ENCODE measurements at regions not wholly inside any gene's neighbourhood (a gene's known extent, or its start where the extent isn't known, plus 50 kb on each side); places are given as distances from the start of the nearest gene placed in this dataset.
"Not testable (repeated sequence)": the region's sequence is repeated elsewhere in the genome, so short reads cannot be mapped to it uniquely, and the experiment has no call there.

DNA sequence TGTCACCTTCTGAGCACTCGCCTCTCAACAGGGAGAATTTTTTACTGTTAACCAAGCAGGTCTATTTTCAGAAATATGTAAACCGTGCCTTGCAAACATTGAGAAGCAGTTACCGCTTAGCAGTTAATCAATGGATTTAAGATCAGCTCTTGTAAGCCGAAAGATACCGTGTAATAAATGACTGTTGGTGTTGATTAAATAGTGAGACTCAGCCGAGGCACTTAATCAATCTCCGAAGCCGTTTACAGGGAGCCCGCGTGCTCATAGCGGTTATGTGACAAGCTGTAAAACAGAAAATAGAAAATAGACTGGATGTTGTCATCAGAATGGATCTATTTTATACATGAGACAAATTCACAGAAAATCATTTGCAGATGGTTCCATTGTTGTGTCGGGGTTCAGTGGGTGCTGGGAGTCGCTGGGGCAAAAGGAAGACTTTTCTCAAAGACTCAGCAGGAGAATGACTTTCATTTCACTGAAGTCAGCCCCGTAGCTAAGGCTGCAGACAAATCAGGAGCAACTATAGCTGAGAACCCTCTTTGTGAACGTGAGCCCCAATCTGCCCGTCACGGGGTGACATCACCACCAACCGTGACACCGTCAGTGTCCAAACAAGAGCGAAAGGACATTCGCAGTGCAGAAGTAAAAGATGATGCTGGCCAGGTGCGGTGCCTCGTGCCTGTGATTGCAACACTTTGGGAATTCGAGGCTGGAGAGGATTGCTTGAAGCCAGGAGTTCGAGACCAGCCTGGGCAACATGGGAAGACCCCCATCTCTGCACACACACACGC is 275.3 kb downstream of the CRLF2 start:
- no peaks in the 10 kb centered on the region for H3K9me3 ChIP-seq (ENCODE audit: low read depth, low read length)
- H3K4me1 ChIP-seq (ENCODE audit: insufficient read depth, low read length) = no peaks in the 10 kb centered on the region
- no peaks in the 10 kb centered on the region for H3K27me3 ChIP-seq (ENCODE audit: insufficient read depth, low read length)

GRCh38 chrX:933611-934010 is 278.8 kb downstream of the CRLF2 start:
- Histone ChIP-seq H3K4me1 (ENCODE audit: insufficient read depth, low read length) (no peaks in the 10 kb centered on the region), H3K4me3 (ENCODE audit: low read length) (no peak overlapping the region), H3K9me3 (ENCODE audit: low read depth, low read length) (no peaks in the 10 kb centered on the region), H3K27me3 (ENCODE audit: insufficient read depth, low read length) (no peaks in the 10 kb centered on the region)

More for the DNA sequence above, 275.3 kb downstream of the CRLF2 start:
- no peak overlapping the region for H3K4me3 ChIP-seq (ENCODE audit: low read length)

DNA sequence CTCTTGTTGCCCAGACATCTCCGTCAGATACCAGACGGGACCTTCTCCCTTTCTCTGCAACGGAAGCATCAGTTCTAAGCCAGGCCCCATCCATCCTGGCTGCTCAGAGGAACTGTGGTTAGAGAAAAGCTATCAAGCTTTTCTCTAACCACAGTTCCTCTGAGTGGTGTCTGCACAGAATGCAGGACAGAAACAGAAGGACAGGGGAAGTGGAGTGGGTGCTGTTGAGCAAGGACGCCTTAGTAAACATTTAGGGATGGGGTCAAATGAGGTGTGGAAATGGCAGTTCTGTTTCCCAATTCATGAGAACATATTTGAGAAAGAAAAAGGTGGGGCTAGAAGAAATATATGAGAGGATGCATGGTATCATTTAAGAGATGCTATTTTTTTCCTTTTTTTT is 283.8 kb downstream of the CRLF2 start:
- H3K4me3 ChIP-seq (ENCODE audit: low read length) = no peak overlapping the region
- no peaks in the 10 kb centered on the region for H3K9me3 ChIP-seq (ENCODE audit: low read depth, low read length)
- no peaks in the 10 kb centered on the region for H3K4me1 ChIP-seq (ENCODE audit: insufficient read depth, low read length)

DNA sequence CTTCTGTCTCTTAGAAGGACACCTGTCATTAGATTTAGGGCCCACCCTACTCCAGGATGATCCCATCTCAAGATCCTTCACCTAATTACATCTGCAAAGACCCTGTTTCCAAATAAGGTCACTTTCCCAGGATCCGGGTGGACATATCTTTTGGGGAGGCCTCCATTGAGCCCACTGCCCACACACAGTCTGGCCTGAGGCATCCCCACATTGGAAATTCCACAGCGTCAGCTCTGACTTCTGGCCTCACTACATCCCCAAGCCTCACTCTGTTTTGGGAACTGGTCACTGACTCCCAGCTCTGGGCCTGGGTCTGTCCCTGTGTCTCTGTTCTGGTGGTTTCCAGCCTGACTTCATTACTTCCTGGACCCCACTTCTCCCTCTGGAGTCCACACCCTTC is 285.5 kb downstream of the CRLF2 start:
- Histone ChIP-seq H3K4me1 (ENCODE audit: insufficient read depth, low read length) (no peaks in the 10 kb centered on the region), H3K27me3 (ENCODE audit: insufficient read depth, low read length) (no peaks in the 10 kb centered on the region), H3K4me3 (ENCODE audit: low read length) (no peak overlapping the region), H3K9me3 (ENCODE audit: low read depth, low read length) (no peaks in the 10 kb centered on the region)

More for the DNA sequence above, 283.8 kb downstream of the CRLF2 start:
- H3K27me3 ChIP-seq (ENCODE audit: insufficient read depth, low read length) = no peaks in the 10 kb centered on the region

- H3K4me1 ChIP-seq (ENCODE audit: insufficient read depth, low read length) = no peaks in the 10 kb centered on the region
- H3K9me3 ChIP-seq (ENCODE audit: low read depth, low read length) = no peaks in the 10 kb centered on the region
- no peak overlapping the region for H3K4me3 ChIP-seq (ENCODE audit: low read length)
- H3K27me3 ChIP-seq (ENCODE audit: insufficient read depth, low read length) = no peaks in the 10 kb centered on the region
Measured at GRCh38 chrX:926070-926469, 286.4 kb downstream of the CRLF2 start.

DNA sequence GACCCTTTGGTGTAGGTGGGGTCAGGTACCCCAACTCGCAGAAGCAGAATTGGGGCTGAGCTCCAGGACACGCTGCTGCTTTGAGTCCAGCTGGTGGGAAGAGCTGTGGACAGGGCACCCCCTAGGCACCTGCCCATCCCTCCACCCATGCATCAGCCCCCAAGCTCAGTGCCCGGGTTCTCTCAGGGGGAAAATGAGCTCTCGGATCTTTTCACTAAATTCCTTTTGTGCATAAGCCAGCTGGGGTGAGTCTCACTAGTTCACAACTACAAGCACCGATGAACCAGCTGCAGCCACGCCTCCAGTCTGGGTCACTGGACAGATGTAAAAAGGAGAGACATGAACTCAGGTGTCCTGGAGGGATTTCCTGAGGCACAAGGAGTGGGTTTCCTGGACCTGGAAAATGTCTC is 286.8 kb downstream of the CRLF2 start:
- Histone ChIP-seq H3K27me3 (ENCODE audit: insufficient read depth, low read length) (no peaks in the 10 kb centered on the region), H3K4me3 (ENCODE audit: low read length) (no peak overlapping the region), H3K9me3 (ENCODE audit: low read depth, low read length) (no peaks in the 10 kb centered on the region), H3K4me1 (ENCODE audit: insufficient read depth, low read length) (no peaks in the 10 kb centered on the region)

DNA sequence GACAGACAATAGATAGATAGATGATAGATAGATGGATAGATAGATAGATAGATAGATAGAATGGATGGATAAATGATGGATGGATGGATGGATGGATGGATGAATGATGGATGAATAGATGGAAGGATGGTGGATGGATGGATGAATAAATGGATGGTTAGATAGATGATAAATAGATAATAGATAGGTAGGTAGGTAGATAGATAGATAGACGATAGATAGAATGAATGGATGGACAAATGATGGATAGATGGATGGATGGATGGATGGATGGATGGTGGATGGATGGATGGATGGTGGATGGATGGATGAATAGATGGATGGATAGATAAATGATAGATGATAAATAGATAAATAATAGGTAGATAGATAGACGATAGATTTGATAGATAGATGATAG is 287.4 kb downstream of the CRLF2 start:
- H3K27me3 ChIP-seq (ENCODE audit: insufficient read depth, low read length) = no peaks in the 10 kb centered on the region
- H3K9me3 ChIP-seq (ENCODE audit: low read depth, low read length) = no peaks in the 10 kb centered on the region
- H3K4me3 ChIP-seq (ENCODE audit: low read length) = no peak overlapping the region
- no peaks in the 10 kb centered on the region for H3K4me1 ChIP-seq (ENCODE audit: insufficient read depth, low read length)

GRCh38 chrX:924017-924416 is 288.4 kb downstream of the CRLF2 start:
- H3K9me3 ChIP-seq (ENCODE audit: low read depth, low read length) = no peaks in the 10 kb centered on the region
- no peak overlapping the region for H3K4me3 ChIP-seq (ENCODE audit: low read length)
- H3K27me3 ChIP-seq (ENCODE audit: insufficient read depth, low read length) = no peaks in the 10 kb centered on the region
- H3K4me1 ChIP-seq (ENCODE audit: insufficient read depth, low read length) = no peaks in the 10 kb centered on the region

DNA sequence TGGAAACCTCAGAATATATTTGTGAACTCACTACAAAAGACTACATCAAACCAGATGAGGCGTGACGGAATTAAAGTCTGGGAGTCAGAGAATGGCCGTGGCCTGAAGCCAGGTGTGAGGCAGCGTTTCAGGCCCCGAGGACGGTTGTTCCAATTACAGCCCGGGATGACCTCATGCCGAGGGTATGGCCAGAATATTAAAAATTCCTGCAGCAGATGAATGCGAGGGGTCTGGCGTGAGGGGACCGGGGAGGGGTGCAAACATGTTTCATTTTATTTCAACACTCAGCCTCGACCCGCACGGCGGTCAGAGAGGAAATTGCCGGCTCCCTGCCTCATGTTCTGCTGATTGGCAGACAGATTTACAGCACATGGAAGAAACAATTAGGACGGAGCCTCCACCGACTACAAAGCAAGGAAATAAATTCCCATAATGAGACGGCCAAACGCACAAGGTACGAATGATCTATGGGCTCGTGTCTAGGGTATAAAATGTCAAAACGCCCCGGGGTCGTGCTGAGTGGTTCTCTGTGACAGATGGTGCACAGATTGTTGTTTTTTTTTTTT is 289.7 kb downstream of the SHOX start:
- Histone ChIP-seq H3K9me3 (ENCODE audit: low read depth, low read length) (no peaks in the 10 kb centered on the region), H3K27me3 (ENCODE audit: insufficient read depth, low read length) (no peaks in the 10 kb centered on the region), H3K4me3 (ENCODE audit: low read length) (no peak overlapping the region), H3K4me1 (ENCODE audit: insufficient read depth, low read length) (no peaks in the 10 kb centered on the region)

- no peaks in the 10 kb centered on the region for H3K27me3 ChIP-seq (ENCODE audit: insufficient read depth, low read length)
- no peaks in the 10 kb centered on the region for H3K9me3 ChIP-seq (ENCODE audit: low read depth, low read length)
- H3K4me3 ChIP-seq (ENCODE audit: low read length) = no peak overlapping the region
- H3K4me1 ChIP-seq (ENCODE audit: insufficient read depth, low read length) = no peaks in the 10 kb centered on the region
Measured at GRCh38 chrX:916230-916599, 285.6 kb downstream of the SHOX start.

DNA sequence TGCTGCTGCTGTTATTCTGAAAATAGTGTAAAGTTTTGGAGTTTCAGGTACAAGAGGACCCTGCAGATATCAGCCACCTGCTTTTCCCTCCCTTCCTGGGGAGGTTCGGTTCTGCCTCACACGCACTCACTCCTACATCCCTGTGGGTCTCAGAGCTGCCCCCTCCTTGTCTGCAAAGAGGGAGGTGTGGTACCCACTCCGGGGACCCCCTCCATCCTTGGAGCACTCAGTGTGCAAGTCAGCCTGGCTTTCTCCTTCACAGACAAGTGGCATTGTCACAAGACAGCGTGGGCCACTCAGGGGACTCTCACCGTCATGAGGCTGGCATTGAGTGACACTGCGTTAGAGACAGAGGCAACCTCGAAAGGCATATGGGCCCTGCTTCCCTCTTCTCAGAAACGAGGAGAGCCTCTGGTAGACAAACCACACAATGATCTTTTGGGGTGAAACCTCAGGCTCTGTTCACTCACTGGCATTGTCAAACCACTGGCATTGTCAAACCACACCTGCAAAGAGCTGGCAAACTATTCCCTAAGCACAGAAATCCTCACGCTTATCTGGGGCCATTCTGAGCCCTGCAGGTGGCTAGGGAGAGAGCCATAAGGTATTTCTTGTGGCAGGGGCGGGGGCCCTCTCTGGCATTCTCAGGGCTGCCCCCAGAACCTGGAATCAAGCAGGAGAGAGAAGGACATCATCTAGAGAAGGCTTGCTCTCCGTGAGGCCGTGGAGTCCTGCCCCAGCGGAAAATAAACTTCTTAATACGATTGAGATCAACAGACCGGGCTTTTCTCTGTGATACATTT is 285.0 kb downstream of the SHOX start:
- no peaks in the 10 kb centered on the region for H3K4me1 ChIP-seq (ENCODE audit: insufficient read depth, low read length)
- H3K27me3 ChIP-seq (ENCODE audit: insufficient read depth, low read length) = no peaks in the 10 kb centered on the region
- no peaks in the 10 kb centered on the region for H3K9me3 ChIP-seq (ENCODE audit: low read depth, low read length)
- H3K4me3 ChIP-seq (ENCODE audit: low read length) = no peak overlapping the region

DNA sequence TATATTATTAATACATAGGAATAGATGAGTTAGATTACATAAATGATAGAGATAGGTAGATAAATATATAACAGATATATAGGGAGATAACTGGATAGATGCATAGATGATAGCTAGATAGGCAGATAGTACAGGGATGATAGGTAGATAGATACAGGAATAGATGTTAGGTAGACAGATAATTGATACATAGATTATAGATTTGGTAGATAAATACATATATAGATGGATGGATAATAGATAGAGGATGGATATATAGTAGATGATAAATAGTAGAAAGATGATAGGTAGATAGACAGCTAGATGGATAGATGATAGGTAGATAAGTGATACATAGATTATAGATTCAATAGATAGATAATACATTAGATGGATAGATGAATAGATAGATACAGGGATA is 283.6 kb downstream of the SHOX start:
- H3K9me3 ChIP-seq (ENCODE audit: low read depth, low read length) = no peaks in the 10 kb centered on the region
- no peaks in the 10 kb centered on the region for H3K27me3 ChIP-seq (ENCODE audit: insufficient read depth, low read length)
- H3K4me1 ChIP-seq (ENCODE audit: insufficient read depth, low read length) = no peaks in the 10 kb centered on the region
- H3K4me3 ChIP-seq (ENCODE audit: low read length) = no peak overlapping the region

GRCh38 chrX:912677-913076 is 282.1 kb downstream of the SHOX start:
- H3K27me3 ChIP-seq (ENCODE audit: insufficient read depth, low read length) = no peaks in the 10 kb centered on the region
- no peaks in the 10 kb centered on the region for H3K9me3 ChIP-seq (ENCODE audit: low read depth, low read length)
- no peaks in the 10 kb centered on the region for H3K4me1 ChIP-seq (ENCODE audit: insufficient read depth, low read length)
- H3K4me3 ChIP-seq (ENCODE audit: low read length) = no peak overlapping the region

GRCh38 chrX:909068-909467 is 278.5 kb downstream of the SHOX start:
- not testable (repeated sequence) for H3K27me3 ChIP-seq (ENCODE audit: insufficient read depth, low read length); H3K4me3 ChIP-seq (ENCODE audit: low read length); H3K9me3 ChIP-seq (ENCODE audit: low read depth, low read length); H3K4me1 ChIP-seq (ENCODE audit: insufficient read depth, low read length)

GRCh38 chrX:906586-906985 is 276.0 kb downstream of the SHOX start:
- Histone ChIP-seq H3K27me3 (ENCODE audit: insufficient read depth, low read length) (no peaks in the 10 kb centered on the region), H3K4me3 (ENCODE audit: low read length) (no peak overlapping the region), H3K4me1 (ENCODE audit: insufficient read depth, low read length) (no peaks in the 10 kb centered on the region), H3K9me3 (ENCODE audit: low read depth, low read length) (no peaks in the 10 kb centered on the region)

All from mononuclear cell (primary cell).